NCI-H2196 (cell line): ENCODE measurements at regions not wholly inside any gene's neighbourhood (a gene's known extent, or its start where the extent isn't known, plus 50 kb on each side); places are given as distances from the start of the nearest gene placed in this dataset.

Experiments used
- DNase-seq: peaks from one replicate; lab custom pipeline; 2025; ENCODE audit not compliant: unreplicated experiment; lab: John Stamatoyannopoulos, UW

GRCh38 chr7:18356191-18356645, 139.3 kb upstream of the HDAC9 start:
- DNase-seq = peak; percentile 33

- no peak for DNase-seq
Observed at GRCh38 chr7:18357691-18358090, 137.9 kb upstream of the HDAC9 start.

GRCh38 chr7:18361756-18362155, 133.8 kb upstream of the HDAC9 start:
- DNase-seq = no peak

GRCh38 chr7:18363751-18364380, 131.7 kb upstream of the HDAC9 start:
- DNase-seq = no peak

GRCh38 chr7:18364396-18364795, 131.2 kb upstream of the HDAC9 start:
- DNase-seq = no peak

- no peak for DNase-seq
Observed at GRCh38 chr7:18366394-18366793, 129.2 kb upstream of the HDAC9 start.

- DNase-seq = no peak
Observed at GRCh38 chr7:18369011-18369410, 126.5 kb upstream of the HDAC9 start.

- no peak for DNase-seq
Observed at GRCh38 chr7:18370633-18371032, 124.9 kb upstream of the HDAC9 start.

- no peak for DNase-seq
Observed at GRCh38 chr7:18378989-18379605, 116.5 kb upstream of the HDAC9 start.

GRCh38 chr7:18384491-18385143, 110.9 kb upstream of the HDAC9 start:
- DNase-seq = peak; percentile 13

- no peak for DNase-seq
Observed at GRCh38 chr7:18386607-18387006, 108.9 kb upstream of the HDAC9 start.

- DNase-seq = no peak
Observed at GRCh38 chr7:18387191-18387735, 108.3 kb upstream of the HDAC9 start.

GRCh38 chr7:18390535-18390907, 105.0 kb upstream of the HDAC9 start:
- DNase-seq = no peak

GRCh38 chr7:18393465-18394118, 102.0 kb upstream of the HDAC9 start:
- no peak for DNase-seq

- no peak for DNase-seq
Observed at GRCh38 chr7:18395868-18396267, 99.7 kb upstream of the HDAC9 start.

- DNase-seq = no peak
Observed at GRCh38 chr7:18396953-18397352, 98.6 kb upstream of the HDAC9 start.

- no peak for DNase-seq
Observed at GRCh38 chr7:18399436-18400235, 95.9 kb upstream of the HDAC9 start.

GRCh38 chr7:18400275-18400674, 95.3 kb upstream of the HDAC9 start:
- DNase-seq = no peak

GRCh38 chr7:18400726-18401125, 94.8 kb upstream of the HDAC9 start:
- no peak for DNase-seq

GRCh38 chr7:18401757-18402156, 93.8 kb upstream of the HDAC9 start:
- DNase-seq = no peak
